OCI-LY7 (cell line): ENCODE measurements at regions not wholly inside any gene's neighbourhood (a gene's known extent, or its start where the extent isn't known, plus 50 kb on each side); places are given as distances from the start of the nearest gene placed in this dataset.
"Not testable (repeated sequence)": the region's sequence is repeated elsewhere in the genome, so short reads cannot be mapped to it uniquely, and the experiment has no call there.

Source experiments
- BruUV-seq: library from RNA; stranded (reverse); fragments of 400-500 nt; replicated peaks from 2 replicates; lab custom pipeline; 2021; lab: Mats Ljungman, UMichigan
- CTCF ChIA-PET: fragments of 300-600 bp; sonication (Branson Sonifier 250); formaldehyde crosslinking; loops from one replicate; lab custom pipeline; 2022; ENCODE audit warnings: antibody characterized with exemption; ENCODE audit not compliant: unreplicated experiment; lab: Charles Lee
- POLR2A ChIA-PET: fragments of 300-600 bp; sonication (Branson Sonifier 250); formaldehyde crosslinking; loops from one replicate; lab custom pipeline; 2022; ENCODE audit warnings: antibody characterized with exemption; lab: Charles Lee
- DNase-seq: peaks from one replicate; pipeline ENCODE4 v3.0.0-alpha.2; 2015; ENCODE audit warnings: low spot score
- H2AFZ ChIP-seq: fragments of 200-600 bp; sonication (generic), shearing (Covaris generic); 2 replicates; pipeline ENCODE4 v1.6.1; 2014; ENCODE audit warnings: mild to moderate bottlenecking, antibody characterized with exemption, low read length, moderate library complexity
- H3K27ac ChIP-seq: fragments of 200-600 bp; sonication (generic); 2 replicates; pipeline ENCODE4 v1.5.1; 2014; ENCODE audit warnings: mixed run types, low read depth, mild to moderate bottlenecking, moderate library complexity, low read length, inconsistent platforms; ENCODE audit not compliant: poor library complexity, severe bottlenecking
- H3K36me3 ChIP-seq: fragments of 200-600 bp; sonication (generic); 2 replicates; pipeline ENCODE4 v1.6.1; 2014; ENCODE audit warnings: mild to moderate bottlenecking, antibody characterized with exemption, low read length, moderate library complexity, mixed read lengths; ENCODE audit not compliant: insufficient read depth
- H3K4me1 ChIP-seq: fragments of 200-600 bp; sonication (generic); 2 replicates; pipeline ENCODE4 v1.5.1; 2014; ENCODE audit warnings: mild to moderate bottlenecking, low read length; ENCODE audit not compliant: insufficient read depth, poor library complexity, severe bottlenecking
- H3K4me2 ChIP-seq: fragments of 200-600 bp; sonication (generic); 2 replicates; pipeline ENCODE4 v1.6.1; 2014; ENCODE audit warnings: mild to moderate bottlenecking, low read length
- H3K4me3 ChIP-seq: fragments of 200-600 bp; sonication (generic); 2 replicates; pipeline ENCODE4 v1.5.1; 2014; ENCODE audit warnings: mild to moderate bottlenecking, low read depth, low read length; ENCODE audit not compliant: poor library complexity, severe bottlenecking
- H3K79me2 ChIP-seq: fragments of 200-600 bp; sonication (generic); 2 replicates; pipeline ENCODE4 v1.6.1; 2016; ENCODE audit warnings: low read depth, mild to moderate bottlenecking, low read length, moderate library complexity, mixed read lengths; ENCODE audit not compliant: insufficient read depth
- H3K9me2 ChIP-seq: fragments of 200-600 bp; sonication (generic); 2 replicates; pipeline ENCODE4 v1.6.1; 2016; ENCODE audit warnings: mild to moderate bottlenecking, low read length, mixed read lengths; ENCODE audit not compliant: insufficient read depth
- H3K9me3 ChIP-seq: fragments of 200-600 bp; sonication (generic); 2 replicates; pipeline ENCODE4 v1.6.1; 2014; ENCODE audit warnings: mild to moderate bottlenecking, mixed run types, low read length, mixed read lengths
- H4K20me1 ChIP-seq: fragments of 200-600 bp; sonication (generic); 2 replicates; pipeline ENCODE4 v1.6.1; 2014; ENCODE audit warnings: mild to moderate bottlenecking, antibody characterized with exemption, low read length, moderate library complexity, mixed read lengths; ENCODE audit not compliant: insufficient read depth
- EZH2phosphoT487 ChIP-seq: fragments of 200-600 bp; sonication (generic); IDR thresholded peaks from 2 replicates; pipeline ENCODE4 v1.6.1; 2018; ENCODE audit warnings: low read depth, borderline replicate concordance, mild to moderate bottlenecking, mixed run types, antibody characterized with exemption, low read length, moderate library complexity, mixed read lengths
- intact Hi-C: fragments of 100-400 bp; cut with micrococcal nuclease; formaldehyde crosslinking; loops from one replicate; pipeline ENCODE4 v1.10.0; 2022; ENCODE audit not compliant: unreplicated experiment
- TF ChIP-seq, protein P1 (sequence below): fragments of 200-600 bp; sonication (generic); conservative IDR thresholded peaks from 2 replicates; pipeline ENCODE4 v1.5.1; 2014; ENCODE audit warnings: mild to moderate bottlenecking, antibody characterized with exemption, low read length, moderate library complexity, mixed read lengths

DNA sequence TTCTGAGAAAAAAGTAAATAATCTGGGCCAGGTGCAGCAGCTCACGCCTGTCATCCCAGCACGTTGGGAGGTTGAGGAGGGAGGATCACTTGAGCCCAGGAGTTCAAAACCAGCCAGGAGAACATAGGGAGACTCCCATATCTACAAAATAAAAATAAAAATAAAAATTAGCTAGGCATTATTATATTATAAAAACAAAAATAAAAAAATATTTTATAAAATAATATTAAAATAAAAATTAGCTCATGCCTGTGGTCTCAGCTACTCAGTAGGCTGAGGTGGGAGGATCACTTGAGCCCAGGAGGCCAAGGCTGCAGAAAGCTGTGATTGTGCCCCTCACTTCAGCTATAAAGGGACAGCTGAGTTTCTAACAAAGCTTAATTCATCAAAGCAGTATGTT, 362.9 kb downstream of the SMOC2 start:
- Histone ChIP-seq H3K4me3 (no peak overlapping the region), H3K36me3 (no peaks in the 10 kb centered on the region), H3K9me2 (no peaks in the 10 kb centered on the region), H3K27ac (no peak overlapping the region), H4K20me1 (no peaks in the 10 kb centered on the region), H3K4me1 (no peaks in the 10 kb centered on the region), H3K4me2 (no peak overlapping the region), H3K9me3 (no peaks in the 10 kb centered on the region), H2AFZ (no peak overlapping the region), H3K79me2 (no peaks in the 10 kb centered on the region)
- POLR2A ChIA-PET: interaction anchor here (0.8 to 1.2 kb wide), 2 partner anchors 9 to 51 kb away, joined by 3 read pairs; no protein-coding TSS in a partner anchor
- no peak for DNase-seq
- CTCF ChIA-PET: no interaction called here
- BruUV-seq: no TSS peak
- TF ChIP-seq, protein P1, sequence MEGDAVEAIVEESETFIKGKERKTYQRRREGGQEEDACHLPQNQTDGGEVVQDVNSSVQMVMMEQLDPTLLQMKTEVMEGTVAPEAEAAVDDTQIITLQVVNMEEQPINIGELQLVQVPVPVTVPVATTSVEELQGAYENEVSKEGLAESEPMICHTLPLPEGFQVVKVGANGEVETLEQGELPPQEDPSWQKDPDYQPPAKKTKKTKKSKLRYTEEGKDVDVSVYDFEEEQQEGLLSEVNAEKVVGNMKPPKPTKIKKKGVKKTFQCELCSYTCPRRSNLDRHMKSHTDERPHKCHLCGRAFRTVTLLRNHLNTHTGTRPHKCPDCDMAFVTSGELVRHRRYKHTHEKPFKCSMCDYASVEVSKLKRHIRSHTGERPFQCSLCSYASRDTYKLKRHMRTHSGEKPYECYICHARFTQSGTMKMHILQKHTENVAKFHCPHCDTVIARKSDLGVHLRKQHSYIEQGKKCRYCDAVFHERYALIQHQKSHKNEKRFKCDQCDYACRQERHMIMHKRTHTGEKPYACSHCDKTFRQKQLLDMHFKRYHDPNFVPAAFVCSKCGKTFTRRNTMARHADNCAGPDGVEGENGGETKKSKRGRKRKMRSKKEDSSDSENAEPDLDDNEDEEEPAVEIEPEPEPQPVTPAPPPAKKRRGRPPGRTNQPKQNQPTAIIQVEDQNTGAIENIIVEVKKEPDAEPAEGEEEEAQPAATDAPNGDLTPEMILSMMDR: no peak
- TF ChIP-seq EZH2phosphoT487: no peak
- intact Hi-C loops: no loop called here

DNA sequence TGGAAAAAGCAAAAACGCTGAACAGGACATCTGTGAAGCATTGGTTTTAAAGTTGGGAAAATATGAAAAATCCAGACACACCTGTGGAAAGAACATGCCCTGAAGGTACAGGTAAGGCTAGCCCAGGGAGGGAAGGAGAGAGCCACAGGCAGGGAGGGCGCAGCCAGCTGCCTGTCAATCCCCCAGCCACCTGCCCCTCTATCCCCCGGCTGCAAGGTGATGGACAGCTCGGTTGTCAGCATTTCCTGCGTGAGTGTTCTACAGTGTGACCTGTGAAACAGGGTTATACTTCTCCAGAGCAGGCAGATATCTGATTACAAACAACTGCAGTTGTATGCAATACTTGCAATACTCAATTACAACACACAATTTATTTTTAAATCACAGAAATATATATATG, 358.1 kb downstream of the SMOC2 start:
- no peaks in the 10 kb centered on the region for H3K36me3 ChIP-seq
- DNase-seq: no peak

DNA sequence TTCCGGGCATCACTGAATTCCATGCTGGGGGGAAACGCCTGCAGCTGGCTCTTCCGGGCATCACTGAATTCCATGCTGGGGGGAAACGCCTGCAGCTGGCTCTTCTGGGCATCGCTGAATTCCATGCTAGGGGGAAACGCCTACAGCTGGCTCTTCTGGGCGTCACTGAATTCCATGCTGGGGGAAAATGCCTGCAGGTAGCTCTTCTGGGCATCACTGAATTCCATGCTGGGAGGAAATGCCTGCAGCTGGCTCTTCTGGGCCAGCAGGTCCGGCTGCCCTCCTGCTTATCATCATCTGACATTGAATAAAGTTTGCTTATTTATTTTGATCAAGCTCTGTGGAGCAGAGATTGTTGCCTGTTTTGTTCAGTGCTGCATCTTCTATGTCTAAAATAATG, 355.1 kb downstream of the SMOC2 start:
- no peaks in the 10 kb centered on the region for H3K79me2 ChIP-seq
- ChIA-PET CTCF (no interaction called here), POLR2A (no interaction called here)
- no peaks in the 10 kb centered on the region for H3K36me3 ChIP-seq
- TF ChIP-seq, protein P1: no peak
- no peak for TF ChIP-seq EZH2phosphoT487
- no peak overlapping the region for H3K4me2 ChIP-seq
- intact Hi-C loops: no loop called here
- no peaks in the 10 kb centered on the region for H3K9me3 ChIP-seq
- BruUV-seq: no TSS peak
- H3K4me1 ChIP-seq: no peaks in the 10 kb centered on the region
- H3K4me3 ChIP-seq: no peak overlapping the region
- H3K27ac ChIP-seq: no peak overlapping the region
- H2AFZ ChIP-seq: no peak overlapping the region
- H4K20me1 ChIP-seq: no peaks in the 10 kb centered on the region
- DNase-seq: no peak
- no peaks in the 10 kb centered on the region for H3K9me2 ChIP-seq

More for the DNA sequence above, 358.1 kb downstream of the SMOC2 start:
- no peaks in the 10 kb centered on the region for H4K20me1 ChIP-seq
- CTCF ChIA-PET: no interaction called here
- H3K4me1 ChIP-seq: no peaks in the 10 kb centered on the region
- intact Hi-C loops: no loop called here
- no TSS peak for BruUV-seq
- no peak overlapping the region for H3K27ac ChIP-seq
- H3K9me2 ChIP-seq: no peaks in the 10 kb centered on the region
- no peak overlapping the region for H3K4me3 ChIP-seq
- H3K79me2 ChIP-seq: no peaks in the 10 kb centered on the region
- H3K9me3 ChIP-seq: no peaks in the 10 kb centered on the region
- POLR2A ChIA-PET: no interaction called here
- no peak overlapping the region for H2AFZ ChIP-seq
- no peak overlapping the region for H3K4me2 ChIP-seq
- no peak for TF ChIP-seq EZH2phosphoT487
- TF ChIP-seq, protein P1: no peak

DNA sequence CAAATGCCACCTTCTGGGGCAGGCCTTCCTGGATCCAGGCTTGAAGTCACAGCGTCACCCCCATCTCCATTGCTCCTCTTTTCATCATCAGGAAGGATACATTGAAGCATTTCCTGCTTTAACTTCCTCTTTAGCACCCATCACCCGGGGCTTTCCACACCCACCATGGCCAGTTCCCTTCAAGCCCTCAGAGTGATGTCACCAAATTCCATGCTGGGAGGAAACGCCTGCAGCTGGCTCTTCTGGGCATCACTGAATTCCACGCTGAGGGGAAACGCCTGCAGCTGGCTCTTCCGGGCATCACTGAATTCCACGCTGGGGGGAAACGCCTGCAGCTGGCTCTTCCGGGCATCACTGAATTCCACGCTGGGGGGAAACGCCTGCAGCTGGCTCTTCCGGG, 354.6 kb downstream of the SMOC2 start:
- H3K4me2 ChIP-seq, H3K4me1 ChIP-seq, H3K27ac ChIP-seq, H3K79me2 ChIP-seq, DNase-seq, BruUV-seq, intact Hi-C loops, H3K9me2 ChIP-seq, H2AFZ ChIP-seq, H3K36me3 ChIP-seq, CTCF ChIA-PET, POLR2A ChIA-PET, H3K4me3 ChIP-seq, H3K9me3 ChIP-seq, H4K20me1 ChIP-seq: not testable (repeated sequence)
